HG02798 (cell line): ENCODE measurements at regions not wholly inside any gene's neighbourhood (a gene's known extent, or its start where the extent isn't known, plus 50 kb on each side); places are given as distances from the start of the nearest gene placed in this dataset.
"Not testable (repeated sequence)": the region's sequence is repeated elsewhere in the genome, so short reads cannot be mapped to it uniquely, and the experiment has no call there.

Source experiments
- ATAC-seq: cut with Tn5 transposase; IDR thresholded peaks from one replicate; pipeline ENCODE4 v1.9.1; 2021; ENCODE audit warnings: mild to moderate bottlenecking; ENCODE audit not compliant: unreplicated experiment, poor library complexity

DNA sequence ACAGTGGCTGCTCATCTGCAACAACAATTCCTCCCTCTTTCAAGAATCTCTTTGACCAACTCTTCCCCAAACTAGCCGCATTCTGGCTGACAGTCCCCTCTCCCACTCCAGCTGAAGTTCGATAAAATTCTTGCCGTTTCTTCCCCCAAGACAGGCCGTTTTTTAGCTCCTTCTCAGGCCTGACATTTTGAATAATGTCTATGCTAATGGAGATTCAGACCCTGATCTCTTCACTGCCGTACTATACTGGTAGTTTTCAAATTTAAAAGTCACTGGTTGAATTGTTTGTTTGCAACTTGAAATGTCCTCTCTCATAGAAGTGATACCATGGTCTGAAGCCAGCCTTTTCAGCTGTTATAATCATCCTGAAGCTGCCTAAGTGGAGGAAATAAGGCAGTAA lies 65.9 kb upstream of the AMN1 start:
- ATAC-seq, result no peak

DNA sequence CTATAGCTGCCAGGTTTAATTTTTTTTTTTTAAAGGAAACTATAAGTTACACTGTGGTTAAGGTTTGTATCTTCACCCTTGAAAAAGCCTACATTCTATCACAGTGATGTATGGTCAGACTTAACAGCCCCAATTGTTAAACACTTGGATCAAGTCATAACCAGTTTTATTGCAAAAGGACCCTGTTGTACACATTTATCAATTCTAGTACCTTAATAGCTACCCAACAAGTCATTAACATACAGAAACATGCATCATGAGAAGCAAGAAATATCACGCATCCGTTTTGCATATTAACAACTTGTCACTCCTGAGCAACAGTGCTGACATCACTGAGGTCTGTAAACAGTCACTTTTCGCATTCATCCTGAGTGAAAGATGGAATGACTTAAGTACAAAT lies 62.4 kb upstream of the AMN1 start:
- not testable (repeated sequence) for ATAC-seq

DNA sequence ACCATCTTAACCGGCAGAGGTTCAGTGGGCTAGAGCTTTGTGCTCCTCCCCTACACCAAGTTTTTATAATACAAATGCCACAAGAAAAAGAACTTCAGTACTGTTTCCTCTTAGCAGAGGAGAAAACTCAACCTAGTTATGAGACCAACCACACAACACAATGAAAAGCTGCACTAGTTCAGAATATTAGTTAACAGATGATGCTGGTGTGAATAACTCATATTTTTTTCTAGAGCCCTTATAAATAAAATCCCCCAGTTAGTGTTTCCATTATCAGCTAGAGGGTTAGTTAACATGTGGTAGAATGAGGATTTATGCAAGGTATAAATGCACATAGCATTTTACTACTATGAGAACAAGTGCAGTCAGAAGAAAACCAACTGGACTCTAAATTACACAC lies 61.9 kb upstream of the AMN1 start:
- no peak for ATAC-seq

DNA sequence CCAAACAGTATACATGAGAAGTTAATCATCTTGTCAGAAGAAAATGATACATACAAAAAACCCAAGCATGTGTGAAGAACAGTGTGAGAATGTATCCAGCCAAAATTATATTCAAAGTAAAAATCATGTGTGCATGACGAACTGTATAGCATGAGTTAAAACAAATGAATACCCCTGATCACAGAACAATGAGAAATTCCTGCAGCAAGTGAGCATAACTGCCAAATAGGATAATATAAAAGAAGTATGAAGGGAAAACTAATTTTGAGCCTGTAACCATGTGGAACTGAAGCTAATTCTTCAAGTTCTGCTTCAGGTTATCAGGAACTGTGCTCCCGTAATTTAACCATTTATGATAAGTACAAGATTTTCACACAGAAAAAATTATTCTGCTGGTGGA lies 56.5 kb upstream of the AMN1 start:
- ATAC-seq, result no peak

DNA sequence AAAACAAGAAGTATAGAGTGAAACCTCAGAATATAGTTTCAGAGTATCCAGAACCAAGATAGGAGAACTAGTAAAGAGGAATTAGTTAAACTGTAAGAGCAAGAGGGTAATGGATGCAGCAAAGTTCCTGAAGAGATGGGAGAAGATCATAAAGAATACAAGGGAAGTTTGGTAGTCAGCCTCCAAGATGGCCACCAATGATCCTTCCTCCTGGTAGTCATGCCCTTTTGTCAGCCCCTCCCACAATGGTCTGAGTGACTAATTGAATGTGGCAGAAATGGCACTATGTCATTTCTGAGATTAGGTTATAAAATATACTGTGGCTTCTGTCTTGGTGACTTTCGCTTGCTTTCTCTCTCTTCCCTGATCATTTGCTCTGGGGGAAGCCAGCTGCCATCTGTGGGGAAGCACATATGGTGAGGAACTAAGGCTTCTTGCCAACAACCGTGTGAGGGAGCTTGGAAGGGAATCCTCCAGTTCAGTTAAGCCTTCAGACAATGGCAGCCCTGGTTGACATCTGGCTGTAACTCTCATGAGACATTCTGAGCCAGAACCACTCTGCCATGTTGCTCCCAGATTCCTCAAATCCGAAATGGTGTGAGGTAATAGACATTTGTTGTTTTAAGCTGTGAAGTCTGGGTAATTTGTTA lies 55.3 kb upstream of the AMN1 start:
- ATAC-seq, result no peak

DNA sequence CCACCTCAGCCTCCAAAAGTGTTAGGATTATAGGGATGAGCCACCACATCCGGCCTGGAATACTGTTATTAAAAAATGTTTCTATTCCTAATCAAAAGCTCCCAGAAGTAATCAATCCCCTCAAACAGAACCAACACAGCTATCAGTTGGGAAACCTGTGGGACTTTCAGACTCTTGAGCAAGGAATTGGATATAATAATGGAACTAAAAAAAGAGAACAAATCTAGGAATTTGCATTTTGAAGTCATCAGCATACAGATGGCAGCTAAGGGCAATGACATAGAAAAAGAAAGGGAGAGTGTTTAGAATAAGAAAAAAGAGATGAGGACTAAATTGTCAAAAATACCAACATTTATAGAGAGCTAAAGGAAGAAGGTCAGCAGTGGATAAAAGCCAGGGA lies 54.7 kb upstream of the AMN1 start:
- ATAC-seq, result no peak

DNA sequence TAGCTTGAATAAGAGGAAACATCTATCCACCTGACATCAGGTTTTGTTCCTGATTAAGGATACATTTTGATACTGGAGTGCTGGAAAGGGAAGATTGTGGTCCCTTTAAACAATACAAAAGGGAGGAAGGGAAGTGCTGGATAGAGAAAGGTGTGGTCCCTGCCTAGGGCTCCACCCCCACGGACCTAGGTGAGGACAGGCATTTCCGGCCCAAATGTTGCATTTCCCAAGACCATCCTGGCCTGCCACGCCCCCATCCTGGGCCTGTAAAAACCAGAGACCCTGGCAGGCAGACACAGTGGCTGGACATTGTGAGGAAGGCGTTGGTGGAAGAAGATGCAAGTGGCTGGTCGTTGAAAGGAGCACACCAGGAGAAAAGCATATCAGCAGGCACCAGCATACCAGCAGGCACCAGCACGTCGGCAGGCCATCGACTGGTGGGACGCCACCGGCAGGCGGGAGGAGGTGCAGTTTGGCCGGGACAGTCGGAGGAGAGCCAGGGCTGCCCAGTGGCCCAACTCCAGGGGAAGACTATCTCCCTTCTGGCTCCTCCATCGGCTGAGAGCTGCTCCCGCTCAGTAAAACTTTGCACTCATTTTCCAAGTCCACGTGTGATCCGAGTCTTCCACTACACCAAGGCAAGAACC lies 53.2 kb upstream of the AMN1 start:
- ATAC-seq, result no peak

DNA sequence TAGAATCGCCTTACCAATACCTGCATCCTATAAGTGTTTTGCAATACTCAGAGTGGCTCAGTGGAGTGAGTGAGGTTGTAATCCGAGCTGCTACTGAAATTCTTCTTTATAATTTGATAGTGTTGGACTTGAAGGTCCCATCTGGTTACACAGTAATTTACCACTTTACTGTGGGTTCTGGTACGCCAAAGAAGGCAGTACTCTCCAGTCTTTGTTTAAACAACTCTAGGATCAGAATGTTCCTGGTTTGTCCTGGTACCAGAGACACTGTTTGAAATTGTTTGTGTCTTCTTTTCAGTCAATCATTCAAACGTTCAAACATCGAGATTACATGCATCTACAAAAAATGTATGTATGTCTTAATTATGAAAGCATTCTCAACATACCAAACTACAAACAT lies 51.3 kb upstream of the AMN1 start:
- no peak for ATAC-seq

DNA sequence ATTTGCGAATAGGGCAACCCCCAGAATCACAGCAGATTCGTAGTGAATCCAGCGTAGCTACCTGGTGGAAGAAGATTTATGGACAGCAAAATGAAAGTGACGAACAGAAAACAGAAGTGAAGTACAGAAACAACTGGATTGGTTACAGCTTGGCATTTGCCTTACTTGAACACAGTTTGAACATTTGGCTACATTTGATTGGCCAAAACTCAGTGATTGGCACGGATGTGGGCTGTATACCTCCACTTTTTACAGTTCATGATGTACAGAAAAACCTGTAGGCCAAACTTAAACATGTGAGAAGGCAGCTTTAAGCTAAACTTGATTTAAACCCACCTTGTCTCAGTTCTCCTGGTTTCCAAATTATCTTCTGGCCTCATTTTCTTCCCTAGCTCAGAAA lies 49.9 kb upstream of the AMN1 start:
- ATAC-seq, result no peak
